ENCODE measurements at regions not wholly inside any gene's neighbourhood (a gene's known extent, or its start where the extent isn't known, plus 50 kb on each side); places are given as distances from the start of the nearest gene placed in this dataset.
"Not testable (repeated sequence)": the region's sequence is repeated elsewhere in the genome, so short reads cannot be mapped to it uniquely, and the experiment has no call there.

DNA sequence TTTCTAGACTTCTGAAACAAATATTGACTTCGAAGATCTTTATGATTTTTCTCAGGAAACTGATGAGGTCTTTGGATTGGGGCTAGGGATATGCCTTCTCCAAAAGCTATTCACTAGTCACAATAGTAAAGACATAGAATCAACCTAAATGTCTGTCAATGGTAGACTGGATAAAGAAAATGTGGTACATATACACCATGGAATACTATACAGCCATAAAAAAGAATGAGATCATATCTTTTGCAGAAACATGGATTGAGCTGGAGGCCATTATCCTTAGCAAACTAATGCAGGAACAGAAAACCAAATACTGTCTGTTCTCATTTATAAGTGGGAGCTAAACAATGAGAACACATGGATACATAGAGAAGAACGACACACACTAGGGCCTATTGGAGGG lies 308.5 kb upstream of the HNRNPA3 start:
- TF ChIP-seq CTCF (IDR thresholded peaks at IDR 0.05); CEBPB (IDR thresholded peaks at IDR 0.05); CHD4 (IDR thresholded peaks at IDR 0.05; ENCODE audit: borderline replicate concordance); NFE2L2 (conservative IDR thresholded peaks at IDR 0.05; ENCODE audit: low read length); POLR2A (IDR thresholded peaks at IDR 0.05; ENCODE audit: low read length); JUN (IDR thresholded peaks at IDR 0.05); ZFP36 (IDR thresholded peaks at IDR 0.05; ENCODE audit: borderline replicate concordance, partially characterized antibody): not testable (repeated sequence)
- TF ChIP-seq, protein P1, sequence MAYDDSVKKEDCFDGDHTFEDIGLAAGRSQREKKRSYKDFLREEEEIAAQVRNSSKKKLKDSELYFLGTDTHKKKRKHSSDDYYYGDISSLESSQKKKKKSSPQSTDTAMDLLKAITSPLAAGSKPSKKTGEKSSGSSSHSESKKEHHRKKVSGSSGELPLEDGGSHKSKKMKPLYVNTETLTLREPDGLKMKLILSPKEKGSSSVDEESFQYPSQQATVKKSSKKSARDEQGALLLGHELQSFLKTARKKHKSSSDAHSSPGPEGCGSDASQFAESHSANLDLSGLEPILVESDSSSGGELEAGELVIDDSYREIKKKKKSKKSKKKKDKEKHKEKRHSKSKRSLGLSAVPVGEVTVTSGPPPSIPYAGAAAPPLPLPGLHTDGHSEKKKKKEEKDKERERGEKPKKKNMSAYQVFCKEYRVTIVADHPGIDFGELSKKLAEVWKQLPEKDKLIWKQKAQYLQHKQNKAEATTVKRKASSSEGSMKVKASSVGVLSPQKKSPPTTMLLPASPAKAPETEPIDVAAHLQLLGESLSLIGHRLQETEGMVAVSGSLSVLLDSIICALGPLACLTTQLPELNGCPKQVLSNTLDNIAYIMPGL (CRISPR knock-in tag; IDR thresholded peaks at IDR 0.05; ENCODE audit: borderline replicate concordance) = not testable (repeated sequence)
- TF ChIP-seq, protein P2, sequence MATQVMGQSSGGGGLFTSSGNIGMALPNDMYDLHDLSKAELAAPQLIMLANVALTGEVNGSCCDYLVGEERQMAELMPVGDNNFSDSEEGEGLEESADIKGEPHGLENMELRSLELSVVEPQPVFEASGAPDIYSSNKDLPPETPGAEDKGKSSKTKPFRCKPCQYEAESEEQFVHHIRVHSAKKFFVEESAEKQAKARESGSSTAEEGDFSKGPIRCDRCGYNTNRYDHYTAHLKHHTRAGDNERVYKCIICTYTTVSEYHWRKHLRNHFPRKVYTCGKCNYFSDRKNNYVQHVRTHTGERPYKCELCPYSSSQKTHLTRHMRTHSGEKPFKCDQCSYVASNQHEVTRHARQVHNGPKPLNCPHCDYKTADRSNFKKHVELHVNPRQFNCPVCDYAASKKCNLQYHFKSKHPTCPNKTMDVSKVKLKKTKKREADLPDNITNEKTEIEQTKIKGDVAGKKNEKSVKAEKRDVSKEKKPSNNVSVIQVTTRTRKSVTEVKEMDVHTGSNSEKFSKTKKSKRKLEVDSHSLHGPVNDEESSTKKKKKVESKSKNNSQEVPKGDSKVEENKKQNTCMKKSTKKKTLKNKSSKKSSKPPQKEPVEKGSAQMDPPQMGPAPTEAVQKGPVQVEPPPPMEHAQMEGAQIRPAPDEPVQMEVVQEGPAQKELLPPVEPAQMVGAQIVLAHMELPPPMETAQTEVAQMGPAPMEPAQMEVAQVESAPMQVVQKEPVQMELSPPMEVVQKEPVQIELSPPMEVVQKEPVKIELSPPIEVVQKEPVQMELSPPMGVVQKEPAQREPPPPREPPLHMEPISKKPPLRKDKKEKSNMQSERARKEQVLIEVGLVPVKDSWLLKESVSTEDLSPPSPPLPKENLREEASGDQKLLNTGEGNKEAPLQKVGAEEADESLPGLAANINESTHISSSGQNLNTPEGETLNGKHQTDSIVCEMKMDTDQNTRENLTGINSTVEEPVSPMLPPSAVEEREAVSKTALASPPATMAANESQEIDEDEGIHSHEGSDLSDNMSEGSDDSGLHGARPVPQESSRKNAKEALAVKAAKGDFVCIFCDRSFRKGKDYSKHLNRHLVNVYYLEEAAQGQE (IDR thresholded peaks at IDR 0.05) = not testable (repeated sequence)
- TF ChIP-seq, protein P3, sequence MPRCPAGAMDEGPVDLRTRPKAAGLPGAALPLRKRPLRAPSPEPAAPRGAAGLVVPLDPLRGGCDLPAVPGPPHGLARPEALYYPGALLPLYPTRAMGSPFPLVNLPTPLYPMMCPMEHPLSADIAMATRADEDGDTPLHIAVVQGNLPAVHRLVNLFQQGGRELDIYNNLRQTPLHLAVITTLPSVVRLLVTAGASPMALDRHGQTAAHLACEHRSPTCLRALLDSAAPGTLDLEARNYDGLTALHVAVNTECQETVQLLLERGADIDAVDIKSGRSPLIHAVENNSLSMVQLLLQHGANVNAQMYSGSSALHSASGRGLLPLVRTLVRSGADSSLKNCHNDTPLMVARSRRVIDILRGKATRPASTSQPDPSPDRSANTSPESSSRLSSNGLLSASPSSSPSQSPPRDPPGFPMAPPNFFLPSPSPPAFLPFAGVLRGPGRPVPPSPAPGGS (IDR thresholded peaks at IDR 0.05) = not testable (repeated sequence)

All from A549 (cell line).